Heart left ventricle (tissue), 16 donors: ENCODE measurements at regions not wholly inside any gene's neighbourhood (a gene's known extent, or its start where the extent isn't known, plus 50 kb on each side); places are given as distances from the start of the nearest gene placed in this dataset.

Experiments
- ATAC-seq, 4 donors: fragments of 200-7000 bp; cut with Tn5 transposase; one replicate each; pipeline ENCODE4 v1.9.1; 2020 to 2022; ENCODE audit warnings: moderate library complexity in 4 of 4, mild to moderate bottlenecking in 3 of 4, moderate number of reproducible peaks in 1 of 4
- DNase-seq, 5 donors: peaks; one replicate each; pipeline ENCODE4 v3.0.0-alpha.2; 2020
- H3K27ac ChIP-seq, 12 donors: fragments of 200-600 bp; sonication (generic) in 4 of 12; one replicate each; pipeline versions ENCODE4 v1.5.0 to v1.8.0; 2016 to 2022; ENCODE audit warnings: mild to moderate bottlenecking in 2 of 12
- H3K27me3 ChIP-seq, 9 donors: fragments of 200-600 bp; sonication (generic) in 2 of 9; one replicate each; pipeline versions ENCODE4 v1.5.1 to v1.8.0; 2016 to 2022; ENCODE audit warnings: mild to moderate bottlenecking in 3 of 9
- H3K36me3 ChIP-seq, 9 donors: fragments of 200-600 bp; sonication (generic) in 2 of 9; one replicate each; pipeline versions ENCODE4 v1.5.0 to v1.8.0; 2018 to 2022; ENCODE audit warnings: mild to moderate bottlenecking in 2 of 9
- H3K4me1 ChIP-seq, 12 donors: fragments of 200-600 bp; sonication (generic) in 4 of 12; one replicate each; pipeline versions ENCODE4 v1.5.0 to v1.8.0; 2016 to 2022; ENCODE audit warnings: mild to moderate bottlenecking in 3 of 12
- H3K4me3 ChIP-seq, 12 donors: fragments of 200-600 bp; sonication (generic) in 4 of 12; one replicate each; pipeline versions ENCODE4 v1.5.0 to v1.8.0; 2017 to 2022; ENCODE audit warnings: mild to moderate bottlenecking in 9 of 12, moderate library complexity in 4 of 12
- H3K9me3 ChIP-seq, 12 donors: fragments of 200-600 bp; sonication (generic) in 4 of 12; one replicate each; pipeline versions ENCODE4 v1.5.0 to v1.8.0; 2016 to 2022; ENCODE audit warnings: mild to moderate bottlenecking in 1 of 12
- CTCF ChIP-seq, 12 donors: fragments of 200-600 bp; sonication (generic) in 4 of 12; IDR thresholded peaks; one replicate each; pipeline versions ENCODE4 v1.5.0 to v1.8.0; 2018 to 2022; ENCODE audit warnings: antibody characterized with exemption in 12 of 12, mild to moderate bottlenecking in 5 of 12
- POLR2A ChIP-seq, 2 donors: fragments of 450-650 bp; IDR thresholded peaks; one replicate each; pipeline ENCODE4 v1.6.1; 2017; ENCODE audit warnings: antibody characterized with exemption in 2 of 2, mild to moderate bottlenecking in 2 of 2, moderate library complexity in 2 of 2
- WGBS, 4 donors: extraction: QIAGEN DNeasy Blood & Tissue Kit in 2 of 4; methylation state at CpG; one replicate each; pipeline versions ENCODE4 v1.1.5 to v1.1.7; 2013 to 2018; 5-methylcytosine and 5-hydroxymethylcytosine counted together
- intact Hi-C, 10 donors: fragments of 100-400 bp; cut with DNase I; formaldehyde crosslinking; loops; one replicate each; pipeline versions ENCODE4 v1.11.1 to v1.14.2; 2022
- donor health status: ischemic (EF 13 %, LVEDD 7.1; RV severe dilation, severe dysfunction).
- donor health status: healthy with polysubstance abuse.
- donor health status: DM: no; HTN: yes; CAD: no.
- donor health status: DM: no; HTN: no; CAD: no.
- donor health status: ischemic (EF 25% LVEDD 6.9; RV normal size, moderate dysfunction).
- donor health status: ischemic (EF 25% LVEDD 5.7; RV mildly dilated, moderate dysfunction).
- donor health status: healthy.
- donor health status: DM: yes; HTN: yes; CAD: no.
- donor health status: ischemic (EF 35%, LVEDD 5.7; RV mildly dilated, moderate dysfunction).
- donor health status: nonischemic (EF 11% LVEDD 7.7; RV severe dilation, severe dysfunction).
- donor health status: DM: yes; HTN: yes; CAD: no.
- donor health status: PGD.
- donor health status: ischemic (EF 29% LVEDD 5.4; RV normal size, mild dysfunction).
- donor health status: nonischemic (EF 23%, LVEDD 6.1; RV moderate dilation, normal function).

- Histone ChIP-seq H3K27ac (no peak overlapping the region), H3K4me3 (no peak overlapping the region), H3K4me1 (no peaks in the 10 kb centered on the region), H3K9me3 (peaks cover 0 to 4% (median 0%) of the 10 kb centered on the region in 12 donors), H3K36me3 (no peaks in the 10 kb centered on the region), H3K27me3 (no peaks in the 10 kb centered on the region)
- ATAC-seq (no peak), DNase-seq (no peak)
- intact Hi-C loops: no loop called here
- no peak for TF ChIP-seq POLR2A (IDR thresholded peaks at IDR 0.05)
- TF ChIP-seq CTCF (IDR thresholded peaks at IDR 0.05): no peak
Measured at GRCh38 chr9:8255850-8256249, 456.3 kb upstream of the DMAC1 start.

GRCh38 chr9:8254541-8254940 lies 455.0 kb upstream of the DMAC1 start:
- ATAC-seq: no peak
- WGBS, 4 donors: 73 to 81% (median 77%) methylated on average over 4 of the region's 4 CpGs
- no peaks in the 10 kb centered on the region for H3K36me3 ChIP-seq
- intact Hi-C loops: no loop called here
- H3K4me3 ChIP-seq: no peak overlapping the region
- DNase-seq: no peak
- H3K27me3 ChIP-seq: no peaks in the 10 kb centered on the region
- H3K9me3 ChIP-seq: peaks cover 0 to 4% (median 0%) of the 10 kb centered on the region in 12 donors
- TF ChIP-seq CTCF (IDR thresholded peaks at IDR 0.05): no peak
- no peak for TF ChIP-seq POLR2A (IDR thresholded peaks at IDR 0.05)
- no peaks in the 10 kb centered on the region for H3K4me1 ChIP-seq
- no peak overlapping the region for H3K27ac ChIP-seq

- no peak overlapping the region for H3K4me3 ChIP-seq
- DNase-seq: no peak
Measured at GRCh38 chr9:8252445-8252844, 452.9 kb upstream of the DMAC1 start.

GRCh38 chr9:8251566-8251965 lies 452.0 kb upstream of the DMAC1 start:
- Histone ChIP-seq H3K4me1 (no peaks in the 10 kb centered on the region), H3K27me3 (no peaks in the 10 kb centered on the region), H3K9me3 (peaks cover 0 to 4% (median 0%) of the 10 kb centered on the region in 12 donors), H3K4me3 (no peak overlapping the region), H3K36me3 (no peaks in the 10 kb centered on the region), H3K27ac (no peak overlapping the region)
- intact Hi-C loops: no loop called here
- TF ChIP-seq POLR2A (IDR thresholded peaks at IDR 0.05) (no peak), CTCF (IDR thresholded peaks at IDR 0.05) (no peak)
- ATAC-seq: no peak
- DNase-seq: no peak

More at GRCh38 chr9:8252445-8252844, 452.9 kb upstream of the DMAC1 start:
- TF ChIP-seq POLR2A (IDR thresholded peaks at IDR 0.05): no peak
- TF ChIP-seq CTCF (IDR thresholded peaks at IDR 0.05): no peak
- no peak for ATAC-seq
- Histone ChIP-seq H3K27ac (no peak overlapping the region), H3K4me1 (no peaks in the 10 kb centered on the region), H3K27me3 (no peaks in the 10 kb centered on the region), H3K9me3 (peaks cover 0 to 4% (median 0%) of the 10 kb centered on the region in 12 donors), H3K36me3 (no peaks in the 10 kb centered on the region)
- intact Hi-C loops: no loop called here
- WGBS, 4 donors: 85 to 92% (median 91%) methylated on average over 4 of the region's 4 CpGs
